SH-SY5Y (cell line): ENCODE measurements at regions not wholly inside any gene's neighbourhood (a gene's known extent, or its start where the extent isn't known, plus 50 kb on each side); places are given as distances from the start of the nearest gene placed in this dataset.

Experiments
- GATA2 ChIP-seq: IDR thresholded peaks from 2 replicates; pipeline ENCODE4 v1.6.1; 2011; ENCODE audit warnings: mild to moderate bottlenecking, low read depth, low read length
- GATA3 ChIP-seq: IDR thresholded peaks from 2 replicates; pipeline ENCODE4 v1.6.1; 2011; ENCODE audit warnings: low read depth, mild to moderate bottlenecking, low read length, moderate library complexity

DNA sequence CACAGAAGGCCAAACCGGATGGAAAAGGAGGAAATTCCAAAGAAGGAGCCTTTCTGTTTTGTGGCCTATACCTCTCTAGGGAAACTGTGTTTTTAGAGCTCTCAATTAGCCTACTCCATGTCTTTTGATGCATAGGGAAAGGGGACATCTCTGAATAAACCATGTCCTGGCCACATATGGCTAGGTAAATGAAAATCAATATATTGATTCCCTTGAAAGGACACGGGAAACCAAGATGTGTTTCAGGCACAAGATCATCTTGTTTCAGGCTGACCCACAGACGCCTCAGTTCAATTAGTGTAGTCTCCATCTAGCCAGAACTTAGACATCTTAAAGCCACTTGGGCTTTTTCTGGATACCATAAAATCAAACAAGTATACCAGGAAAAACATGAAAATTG, 363.1 kb downstream of the ENC1 start:
- TF ChIP-seq GATA2 = no peak
- TF ChIP-seq GATA3 = no peak
